Hepatocyte (in vitro differentiated cells): ENCODE measurements at regions not wholly inside any gene's neighbourhood (a gene's known extent, or its start where the extent isn't known, plus 50 kb on each side); places are given as distances from the start of the nearest gene placed in this dataset.

ENCODE experiments used
- DNase-seq: peaks from one replicate; pipeline ENCODE4 v3.0.0-alpha.2; 2016; ENCODE audit warnings: low spot score
- H2AFZ ChIP-seq: fragments of 200-600 bp; sonication (generic); 2 replicates; pipeline ENCODE4 v1.6.0; 2016; ENCODE audit warnings: antibody characterized with exemption, mild to moderate bottlenecking
- H3K27ac ChIP-seq: fragments of 200-600 bp; sonication (generic); 2 replicates; pipeline ENCODE4 v1.5.1; 2016; ENCODE audit warnings: mild to moderate bottlenecking
- H3K27me3 ChIP-seq: fragments of 200-600 bp; sonication (generic); 2 replicates; pipeline ENCODE4 v1.6.1; 2016
- H3K36me3 ChIP-seq: fragments of 200-600 bp; sonication (generic); replicated peaks from 2 replicates; pipeline ENCODE4 v1.5.1; 2016; ENCODE audit warnings: low read depth; ENCODE audit not compliant: insufficient read depth
- H3K4me1 ChIP-seq: fragments of 200-600 bp; sonication (generic); 2 replicates; pipeline ENCODE4 v1.5.1; 2016; ENCODE audit warnings: mild to moderate bottlenecking, moderate library complexity; ENCODE audit not compliant: insufficient read depth
- H3K4me2 ChIP-seq: fragments of 200-600 bp; sonication (generic); 2 replicates; pipeline ENCODE4 v1.6.0; 2016
- H3K4me3 ChIP-seq: fragments of 200-600 bp; sonication (generic); 2 replicates; pipeline ENCODE4 v1.5.1; 2016; ENCODE audit warnings: mild to moderate bottlenecking
- H3K79me2 ChIP-seq: fragments of 200-600 bp; sonication (generic); 2 replicates; pipeline ENCODE4 v1.6.0; 2017; ENCODE audit warnings: mild to moderate bottlenecking
- H3K9me2 ChIP-seq: fragments of 200-600 bp; sonication (generic); replicated peaks from 2 replicates; pipeline ENCODE4 v1.6.0; 2017; ENCODE audit warnings: mild to moderate bottlenecking; ENCODE audit not compliant: insufficient read depth
- H3K9me3 ChIP-seq: fragments of 200-600 bp; sonication (generic); 2 replicates; pipeline ENCODE4 v1.5.1; 2016; ENCODE audit warnings: low read depth, mild to moderate bottlenecking
- H4K20me1 ChIP-seq: fragments of 200-600 bp; sonication (generic); 2 replicates; pipeline ENCODE4 v1.6.0; 2016; ENCODE audit warnings: mild to moderate bottlenecking; ENCODE audit not compliant: insufficient read depth, poor library complexity, severe bottlenecking
- EZH2 ChIP-seq: fragments of 200-600 bp; sonication (generic); IDR thresholded peaks from 2 replicates; pipeline ENCODE4 v1.6.1; 2016; ENCODE audit warnings: antibody characterized with exemption, mild to moderate bottlenecking, borderline replicate concordance
- EZH2phosphoT487 ChIP-seq: fragments of 200-600 bp; sonication (generic); IDR thresholded peaks from one replicate; pipeline ENCODE4 v1.6.1; 2018; ENCODE audit warnings: antibody characterized with exemption, mild to moderate bottlenecking, low read depth, moderate library complexity; ENCODE audit not compliant: unreplicated experiment, severe bottlenecking
- WGBS: methylation state at CpG from one replicate; pipeline ENCODE4 v1.1.6; 2016; ENCODE audit warnings: low lambda C conversion rate; ENCODE audit errors: missing lambda C conversion rate; 5-methylcytosine and 5-hydroxymethylcytosine counted together
- TF ChIP-seq, protein P1 (sequence below): fragments of 200-600 bp; sonication (generic); IDR thresholded peaks from 2 replicates; pipeline ENCODE4 v1.5.1; 2016; ENCODE audit warnings: antibody characterized with exemption, mild to moderate bottlenecking; ENCODE audit not compliant: poor library complexity

DNA sequence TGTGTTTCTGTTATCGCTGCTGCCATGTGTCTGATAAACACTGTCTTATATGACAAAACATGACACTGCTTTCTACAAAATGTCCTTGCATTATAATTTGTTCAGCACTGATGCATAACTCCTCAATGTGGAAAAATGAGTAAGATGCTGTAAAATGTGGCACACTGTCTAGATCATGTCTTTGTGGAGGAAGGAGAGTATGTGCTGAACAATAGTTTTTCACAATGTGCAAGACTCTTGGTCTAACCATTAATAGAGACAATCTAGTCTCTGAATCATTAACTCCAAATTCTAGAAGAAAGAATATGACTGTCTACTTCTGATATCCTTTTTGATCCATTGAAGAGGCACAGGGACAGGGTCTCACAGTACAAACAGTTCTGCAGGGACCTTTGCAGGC, 127.9 kb upstream of the RARB start:
- no peak for DNase-seq
- H2AFZ ChIP-seq, result no peak overlapping the region
- no peak overlapping the region for H3K27ac ChIP-seq
- no peaks in the 10 kb centered on the region for H3K27me3 ChIP-seq
- no peak overlapping the region for H3K4me3 ChIP-seq
- H3K9me2 ChIP-seq, result no peaks in the 10 kb centered on the region
- H3K4me2 ChIP-seq, result no peak overlapping the region
- TF ChIP-seq, protein P1, sequence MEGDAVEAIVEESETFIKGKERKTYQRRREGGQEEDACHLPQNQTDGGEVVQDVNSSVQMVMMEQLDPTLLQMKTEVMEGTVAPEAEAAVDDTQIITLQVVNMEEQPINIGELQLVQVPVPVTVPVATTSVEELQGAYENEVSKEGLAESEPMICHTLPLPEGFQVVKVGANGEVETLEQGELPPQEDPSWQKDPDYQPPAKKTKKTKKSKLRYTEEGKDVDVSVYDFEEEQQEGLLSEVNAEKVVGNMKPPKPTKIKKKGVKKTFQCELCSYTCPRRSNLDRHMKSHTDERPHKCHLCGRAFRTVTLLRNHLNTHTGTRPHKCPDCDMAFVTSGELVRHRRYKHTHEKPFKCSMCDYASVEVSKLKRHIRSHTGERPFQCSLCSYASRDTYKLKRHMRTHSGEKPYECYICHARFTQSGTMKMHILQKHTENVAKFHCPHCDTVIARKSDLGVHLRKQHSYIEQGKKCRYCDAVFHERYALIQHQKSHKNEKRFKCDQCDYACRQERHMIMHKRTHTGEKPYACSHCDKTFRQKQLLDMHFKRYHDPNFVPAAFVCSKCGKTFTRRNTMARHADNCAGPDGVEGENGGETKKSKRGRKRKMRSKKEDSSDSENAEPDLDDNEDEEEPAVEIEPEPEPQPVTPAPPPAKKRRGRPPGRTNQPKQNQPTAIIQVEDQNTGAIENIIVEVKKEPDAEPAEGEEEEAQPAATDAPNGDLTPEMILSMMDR, result no peak
- H3K79me2 ChIP-seq, result no peaks in the 10 kb centered on the region
- 89% methylated on average over 1 of the region's 1 CpG for WGBS
- no peaks in the 10 kb centered on the region for H3K9me3 ChIP-seq
- H3K4me1 ChIP-seq, result no peaks in the 10 kb centered on the region
- H4K20me1 ChIP-seq, result no peaks in the 10 kb centered on the region
- no peaks in the 10 kb centered on the region for H3K36me3 ChIP-seq

DNA sequence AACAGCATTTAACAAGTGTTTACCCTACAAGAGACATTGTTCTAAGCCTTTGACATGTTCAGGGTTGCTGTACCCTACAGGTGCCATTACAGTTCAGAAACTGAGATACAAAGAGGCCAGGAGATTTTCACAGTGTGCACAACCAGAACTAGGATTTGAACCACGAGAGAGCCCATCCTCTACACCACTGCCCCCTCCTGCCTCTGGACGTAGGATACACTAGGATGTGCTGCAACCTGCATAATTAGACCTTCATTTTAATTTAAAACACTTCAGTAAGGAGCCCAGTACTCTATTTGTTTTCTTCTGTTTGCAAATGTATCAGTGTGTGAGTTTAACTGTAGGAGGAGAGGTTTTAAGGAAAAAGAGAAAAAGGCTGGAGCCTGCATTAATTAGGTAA, 123.1 kb upstream of the RARB start:
- Histone ChIP-seq H3K4me3 (no peak overlapping the region), H3K4me1 (no peaks in the 10 kb centered on the region), H3K27ac (no peak overlapping the region), H3K36me3 (no peaks in the 10 kb centered on the region), H4K20me1 (no peaks in the 10 kb centered on the region), H3K27me3 (no peaks in the 10 kb centered on the region), H3K9me2 (no peaks in the 10 kb centered on the region), H3K9me3 (no peaks in the 10 kb centered on the region), H3K79me2 (no peaks in the 10 kb centered on the region), H2AFZ (no peak overlapping the region), H3K4me2 (no peak overlapping the region)
- DNase-seq, result no peak
- TF ChIP-seq EZH2 (no peak), EZH2phosphoT487 (no peak)
- TF ChIP-seq, protein P1, result no peak
- WGBS, result 77% methylated on average over 2 of the region's 2 CpGs

DNA sequence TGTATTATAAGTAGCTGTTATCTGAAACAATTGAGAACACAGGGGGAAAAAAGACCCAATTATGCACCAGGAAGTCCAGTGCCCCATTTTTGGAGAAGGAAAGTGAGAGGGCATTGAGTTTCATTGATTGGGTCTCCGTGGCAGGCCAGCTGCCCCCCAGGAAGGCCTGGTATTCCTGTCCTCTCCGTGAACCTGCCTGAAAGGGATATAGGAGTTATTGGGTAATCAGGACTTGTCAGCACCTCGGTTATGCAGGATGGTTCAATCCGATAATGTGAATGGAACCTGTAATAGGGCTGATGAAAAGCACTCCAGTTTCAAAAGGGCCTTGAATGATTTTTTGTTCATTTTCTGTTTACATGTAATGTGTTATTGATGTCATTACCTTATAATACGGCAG, 122.0 kb upstream of the RARB start:
- WGBS, result 53% methylated on average over 5 of the region's 5 CpGs
- H3K79me2 ChIP-seq, result no peaks in the 10 kb centered on the region
- no peak overlapping the region for H3K4me2 ChIP-seq
- DNase-seq, result no peak
- no peaks in the 10 kb centered on the region for H4K20me1 ChIP-seq
- no peaks in the 10 kb centered on the region for H3K36me3 ChIP-seq
- H3K9me2 ChIP-seq, result no peaks in the 10 kb centered on the region
- H3K4me1 ChIP-seq, result no peaks in the 10 kb centered on the region
- H2AFZ ChIP-seq, result no peak overlapping the region
- TF ChIP-seq EZH2phosphoT487, result no peak
- TF ChIP-seq, protein P1, result no peak
- no peak for TF ChIP-seq EZH2
- no peak overlapping the region for H3K27ac ChIP-seq
- no peaks in the 10 kb centered on the region for H3K9me3 ChIP-seq
- H3K27me3 ChIP-seq, result no peaks in the 10 kb centered on the region
- H3K4me3 ChIP-seq, result no peak overlapping the region

DNA sequence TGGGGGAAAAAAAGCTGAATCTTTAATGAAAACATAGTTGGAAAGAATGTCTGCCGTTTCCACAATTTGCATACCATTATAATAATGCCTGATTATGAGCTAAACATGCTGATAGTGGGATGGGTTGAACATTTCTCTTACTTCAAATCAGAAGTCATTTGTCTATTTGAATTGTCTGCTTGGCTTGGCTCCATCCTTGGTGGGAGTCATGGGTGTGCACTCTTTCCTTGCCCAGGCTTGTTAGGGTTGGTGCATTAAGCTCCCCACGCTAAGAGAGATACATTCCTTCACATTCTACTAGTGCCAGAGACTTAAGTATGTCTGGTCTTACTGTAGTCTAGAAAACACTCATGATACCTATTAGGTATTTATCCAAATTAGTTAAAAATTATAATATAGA, 121.4 kb upstream of the RARB start:
- WGBS, result 76% methylated on average over 2 of the region's 2 CpGs

More for the DNA sequence above, 121.4 kb upstream of the RARB start:
- H3K79me2 ChIP-seq, result no peaks in the 10 kb centered on the region
- no peak for DNase-seq
- H3K4me3 ChIP-seq, result no peak overlapping the region
- TF ChIP-seq EZH2phosphoT487 (no peak), EZH2 (no peak)
- TF ChIP-seq, protein P1, result no peak
- H3K27ac ChIP-seq, result no peak overlapping the region
- H4K20me1 ChIP-seq, result no peaks in the 10 kb centered on the region
- H2AFZ ChIP-seq, result no peak overlapping the region
- no peaks in the 10 kb centered on the region for H3K27me3 ChIP-seq
- no peak overlapping the region for H3K4me2 ChIP-seq
- H3K9me2 ChIP-seq, result no peaks in the 10 kb centered on the region
- H3K9me3 ChIP-seq, result no peaks in the 10 kb centered on the region
- no peaks in the 10 kb centered on the region for H3K4me1 ChIP-seq
- H3K36me3 ChIP-seq, result no peaks in the 10 kb centered on the region
